H1 (cell line): ENCODE measurements at regions not wholly inside any gene's neighbourhood (a gene's known extent, or its start where the extent isn't known, plus 50 kb on each side); places are given as distances from the start of the nearest gene placed in this dataset.
A peak's percentile ranks its signal among the peaks of the same experiment; 100 is the strongest.

Experiments used
- CTCF ChIA-PET: fragments of 300-600 bp; sonication (Branson Sonifier 250); formaldehyde crosslinking; loops from one replicate; lab custom pipeline; 2021; ENCODE audit not compliant: partially characterized antibody; lab: Charles Lee
- POLR2A ChIA-PET: fragments of 300-600 bp; sonication (Branson Sonifier 250); formaldehyde crosslinking; loops from one replicate; lab custom pipeline; 2021; ENCODE audit warnings: inconsistent platforms; ENCODE audit not compliant: partially characterized antibody; lab: Charles Lee
- DNase-seq, 2 experiments: peaks; one replicate each; pipeline versions ENCODE4 v3.0.0 to v3.0.0-alpha.2; 2010 to 2022; ENCODE audit warnings: low spot score in 2 of 2, low read depth in 1 of 2, mixed read lengths in 1 of 2
- FAIRE-seq: peaks from 2 replicates; lab custom pipeline; 2011; peaks lifted over from hg19 to GRCh38; lab: Jason Lieb, UNC
- H2AFZ ChIP-seq: 2 replicates; pipeline ENCODE4 v1.8.1; 2012; ENCODE audit warnings: low read length, inconsistent platforms
- H2AK5ac ChIP-seq: 2 replicates; pipeline ENCODE4 v1.6.1; 2013; ENCODE audit warnings: low read depth, low read length
- H2BK120ac ChIP-seq: replicated peaks from 2 replicates; pipeline ENCODE3; 2013; ENCODE audit warnings: low read depth, low read length, inconsistent platforms
- H2BK12ac ChIP-seq: 2 replicates; pipeline ENCODE4 v1.6.1; 2013; ENCODE audit warnings: low read depth, low read length
- H2BK15ac ChIP-seq: 2 replicates; pipeline ENCODE4 v1.6.1; 2013; ENCODE audit warnings: low read length
- H2BK20ac ChIP-seq: 2 replicates; pipeline ENCODE4 v1.6.1; 2013; ENCODE audit warnings: low read length
- H2BK5ac ChIP-seq: 2 replicates; pipeline ENCODE4 v1.6.1; 2013; ENCODE audit warnings: low read depth, low read length
- H3K14ac ChIP-seq: 2 replicates; pipeline ENCODE4 v1.6.1; 2013; ENCODE audit warnings: inconsistent platforms; ENCODE audit not compliant: insufficient read length
- H3K18ac ChIP-seq: 2 replicates; pipeline ENCODE4 v1.6.1; 2013; ENCODE audit warnings: low read length; ENCODE audit errors: extremely low read depth
- H3K23ac ChIP-seq: 2 replicates; pipeline ENCODE4 v1.6.1; 2013; ENCODE audit warnings: inconsistent platforms; ENCODE audit not compliant: insufficient read length
- H3K23me2 ChIP-seq: 2 replicates; pipeline ENCODE4 v1.6.1; 2013; ENCODE audit warnings: low read depth, low read length
- H3K27ac ChIP-seq: 2 replicates; pipeline ENCODE4 v1.6.1; 2011; ENCODE audit warnings: low read depth, low read length, inconsistent platforms
- H3K27me3 ChIP-seq, 4 experiments: replicated peaks in 1 of 4; 1 replicate in 1 of 4; 2 replicates in 3 of 4; pipeline versions ENCODE4 v1.6.1 to v1.8.1; 2011 to 2013; ENCODE audit warnings: low read length in 3 of 4, mild to moderate bottlenecking in 3 of 4, inconsistent platforms in 2 of 4, mixed read lengths in 2 of 4, moderate library complexity in 1 of 4; ENCODE audit not compliant: control insufficient read depth in 3 of 4, insufficient read depth in 3 of 4; ENCODE audit errors: extremely low read depth in 1 of 4
- H3K36me3 ChIP-seq, 4 experiments: 2 replicates each; pipeline versions ENCODE4 v1.6.1 to v1.8.1; 2011 to 2013; ENCODE audit warnings: mild to moderate bottlenecking in 4 of 4, low read length in 3 of 4, moderate library complexity in 2 of 4, control low read depth in 1 of 4, inconsistent platforms in 1 of 4; ENCODE audit not compliant: insufficient read depth in 4 of 4, control insufficient read depth in 2 of 4
- H3K4ac ChIP-seq: replicated peaks from 2 replicates; pipeline ENCODE3; 2013; ENCODE audit warnings: low read length, low read depth, mixed read lengths, inconsistent platforms; ENCODE audit not compliant: insufficient read length
- H3K4me1 ChIP-seq, 4 experiments: replicated peaks in 1 of 4; 1 replicate in 1 of 4; 2 replicates in 3 of 4; pipeline versions ENCODE4 v1.6.1 to v1.8.1; 2011 to 2013; ENCODE audit warnings: low read length in 3 of 4, inconsistent platforms in 2 of 4, mixed read lengths in 1 of 4; ENCODE audit not compliant: insufficient read depth in 4 of 4, control insufficient read depth in 3 of 4
- H3K4me2 ChIP-seq, 2 experiments: 2 replicates each; pipeline versions ENCODE4 v1.6.1 to v1.8.1; 2011 to 2013; ENCODE audit warnings: low read depth in 2 of 2, low read length in 2 of 2, control low read depth in 1 of 2, inconsistent platforms in 1 of 2, mild to moderate bottlenecking in 1 of 2; ENCODE audit not compliant: insufficient read depth in 1 of 2
- H3K4me3 ChIP-seq, 4 experiments: fragments of 200-600, 300-600 bp in 1 of 4; sonication (generic), shearing (Covaris generic), sonication (Bioruptor Twin) in 1 of 4; 2 replicates each; pipeline versions ENCODE4 v1.5.1 to v1.8.1; 2011 to 2016; ENCODE audit warnings: low read length in 4 of 4, low read depth in 3 of 4, control low read depth in 2 of 4, inconsistent platforms in 2 of 4, mild to moderate bottlenecking in 2 of 4, mixed read lengths in 1 of 4, moderate library complexity in 1 of 4; ENCODE audit not compliant: insufficient read depth in 2 of 4; ENCODE audit errors: extremely low read depth in 1 of 4
- H3K56ac ChIP-seq: replicated peaks from 2 replicates; pipeline ENCODE3; 2013; ENCODE audit warnings: low read depth, mild to moderate bottlenecking, mixed read lengths, low read length, inconsistent platforms; ENCODE audit not compliant: insufficient read length
- H3K79me1 ChIP-seq: 2 replicates; pipeline ENCODE4 v1.6.1; 2013; ENCODE audit warnings: low read depth, low read length, control low read depth
- H3K79me2 ChIP-seq, 2 experiments: 2 replicates each; pipeline versions ENCODE4 v1.6.1 to v1.8.1; 2012 to 2013; ENCODE audit warnings: low read length in 2 of 2, mild to moderate bottlenecking in 2 of 2, inconsistent platforms in 1 of 2; ENCODE audit not compliant: insufficient read depth in 2 of 2, control insufficient read depth in 1 of 2
- H3K9ac ChIP-seq, 4 experiments: replicated peaks in 1 of 4; 1 replicate in 1 of 4; 2 replicates in 3 of 4; pipeline versions ENCODE4 v1.6.1 to v1.8.1; 2011 to 2013; ENCODE audit warnings: low read depth in 3 of 4, low read length in 3 of 4, control low read depth in 2 of 4, mild to moderate bottlenecking in 2 of 4, moderate library complexity in 2 of 4, inconsistent platforms in 1 of 4; ENCODE audit errors: extremely low read depth in 1 of 4
- H3K9me3 ChIP-seq, 2 experiments: 2 replicates each; pipeline versions ENCODE4 v1.6.1 to v1.8.1; 2012 to 2013; ENCODE audit warnings: mild to moderate bottlenecking in 2 of 2, moderate library complexity in 2 of 2, control low read depth in 1 of 2, inconsistent platforms in 1 of 2, low read depth in 1 of 2, low read length in 1 of 2, mixed read lengths in 1 of 2; ENCODE audit not compliant: insufficient read depth in 2 of 2
- H4K20me1 ChIP-seq, 2 experiments: replicated peaks in 1 of 2; 2 replicates each; pipeline versions ENCODE3 to v1.8.1; 2011 to 2013; ENCODE audit warnings: inconsistent platforms in 2 of 2, low read length in 2 of 2, mild to moderate bottlenecking in 1 of 2; ENCODE audit not compliant: insufficient read depth in 2 of 2, control insufficient read depth in 1 of 2
- H4K5ac ChIP-seq: 2 replicates; pipeline ENCODE4 v1.6.1; 2013; ENCODE audit warnings: low read length, low read depth, mixed read lengths, inconsistent platforms; ENCODE audit not compliant: insufficient read length
- H4K8ac ChIP-seq: 2 replicates; pipeline ENCODE4 v1.8.0; 2013; ENCODE audit warnings: mild to moderate bottlenecking, moderate library complexity, low read length, inconsistent platforms; ENCODE audit not compliant: insufficient read depth; ENCODE audit errors: extremely low read depth
- H4K91ac ChIP-seq: replicated peaks from 2 replicates; pipeline ENCODE3; 2013; ENCODE audit warnings: low read length, mixed read lengths, inconsistent platforms; ENCODE audit not compliant: insufficient read length
- CEBPB ChIP-seq: IDR thresholded peaks from 2 replicates; pipeline ENCODE4 v1.6.1; 2012; ENCODE audit warnings: low read depth, low read length
- EP300 ChIP-seq, 2 experiments: IDR thresholded peaks; 1 replicate in 1 of 2; 2 replicates in 1 of 2; pipeline ENCODE4 v1.6.1; 2011 to 2012; ENCODE audit warnings: low read depth in 2 of 2, low read length in 2 of 2, mild to moderate bottlenecking in 2 of 2, borderline replicate concordance in 1 of 2, inconsistent platforms in 1 of 2, moderate library complexity in 1 of 2
- WGBS, 2 experiments: shearing (Covaris generic) in 1 of 2; methylation state at CpG; one replicate each; pipeline versions ENCODE4 v1.1.6 to v1.1.7; 2013 to 2015; ENCODE audit warnings: low lambda C conversion rate in 2 of 2, mixed read lengths in 2 of 2, inconsistent platforms in 1 of 2, low coverage in 1 of 2, missing lambda C conversion rate in 1 of 2; ENCODE audit not compliant: insufficient replicate concordance in 2 of 2, insufficient coverage in 1 of 2, insufficient read length in 1 of 2; ENCODE audit errors: extremely low coverage in 1 of 2, missing lambda C conversion rate in 1 of 2; 5-methylcytosine and 5-hydroxymethylcytosine counted together

DNA sequence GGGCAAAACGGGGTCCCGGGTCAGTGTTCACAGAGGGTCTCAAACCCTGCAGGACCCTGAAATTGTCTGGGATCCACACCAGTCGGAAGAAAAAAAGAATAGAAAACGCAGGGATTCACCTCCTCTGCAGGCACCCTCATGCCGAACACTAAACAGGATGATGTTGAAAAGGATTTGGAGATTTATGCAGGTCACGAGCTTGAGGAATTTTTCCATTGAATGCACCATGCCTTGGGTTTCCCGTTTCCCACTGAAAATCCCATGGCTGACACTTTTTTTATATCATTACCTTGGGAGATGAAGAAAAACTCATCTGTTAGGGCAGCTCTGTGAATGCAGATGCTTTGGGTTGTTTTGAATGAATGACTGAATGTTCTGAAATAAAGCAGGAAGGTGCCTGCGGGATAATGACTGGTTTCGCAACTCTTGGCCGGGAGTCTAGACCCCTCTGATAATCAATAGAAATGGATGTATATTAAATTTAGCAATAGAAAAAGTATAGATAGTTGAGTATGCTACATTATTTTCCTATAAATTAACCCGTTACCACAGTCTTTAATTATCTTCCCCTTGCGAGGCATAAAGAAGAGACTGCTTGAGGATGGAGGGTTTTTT, 147.5 kb upstream of the AFDN start:
- Histone ChIP-seq H3K9ac (no peak overlapping the region; a peak in 1 of 7 replicates), H3K79me2 (no peaks in the 10 kb centered on the region), H2BK120ac (peak overlapping the region; percentile 86), H4K91ac (peak overlapping the region; percentile 7), H3K4me2 (peak overlapping the region; percentile 94 to 97), H3K27ac (no peak overlapping the region), H2BK12ac (no peak overlapping the region), H2BK5ac (peak overlapping the region; percentile 39; the same call in 1 of the 2 replicates), H3K4me3 (peak overlapping the region; percentile 50 to 61 (median 58); a peak in 5 of 8 replicates), H2AFZ (no peak overlapping the region), H3K56ac (no peak overlapping the region), H2AK5ac (no peak overlapping the region), H3K14ac (no peak overlapping the region), H3K18ac (peak overlapping the region; percentile 86), H4K8ac (peak overlapping the region; percentile 85), H3K23ac (no peak overlapping the region), H4K5ac (peak overlapping the region; percentile 42), H3K27me3 (peaks cover 0 to 17% (median 8%) of the 10 kb centered on the region in 4 experiments; a peak in 4 of 7 replicates), H3K36me3 (no peaks in the 10 kb centered on the region), H2BK15ac (no peak overlapping the region), H4K20me1 (no peaks in the 10 kb centered on the region), H3K4ac (peak overlapping the region; percentile 35), H3K79me1 (no peaks in the 10 kb centered on the region; the same call in 1 of the 2 replicates), H3K9me3 (no peaks in the 10 kb centered on the region; a peak in 1 of 4 replicates), H3K4me1 (peaks cover 0 to 20% (median 10%) of the 10 kb centered on the region in 4 experiments; a peak in 5 of 7 replicates), H2BK20ac (no peak overlapping the region), H3K23me2 (peaks cover 11% of the 10 kb centered on the region)
- 38% methylated on average over 12 of the region's 12 CpGs; no CpG with 5 or more reads in 1 of the 2 experiments for WGBS, 2 experiments
- no peak for TF ChIP-seq EP300 (IDR thresholded peaks at IDR 0.05; ENCODE audit: borderline replicate concordance in 1 of 2, low read depth in 2 of 2, low read length in 2 of 2)
- peak; percentile 80; the same call in 1 of the 2 replicates for TF ChIP-seq CEBPB
- CTCF ChIA-PET, result interaction anchor here (0.6 to 1.2 kb wide), 3 partner anchors 9 to 217 kb away, joined by 3 read pairs; no protein-coding TSS in a partner anchor
- DNase-seq (no peak), FAIRE-seq (no peak)
- POLR2A ChIA-PET, result interaction anchor here (0.7 kb wide), 1 partner anchor 234 kb away, joined by 3 read pairs; no protein-coding TSS in a partner anchor
